Neural cell (in vitro differentiated cells): ENCODE measurements at regions not wholly inside any gene's neighbourhood (a gene's known extent, or its start where the extent isn't known, plus 50 kb on each side); places are given as distances from the start of the nearest gene placed in this dataset.

ENCODE experiments used
- CTCF ChIP-seq: fragments of 450-650 bp; IDR thresholded peaks from 2 replicates; pipeline ENCODE4 v1.5.1; 2014; ENCODE audit warnings: antibody characterized with exemption, mild to moderate bottlenecking, moderate library complexity; ENCODE audit not compliant: poor library complexity, severe bottlenecking
- EP300 ChIP-seq: fragments of 450-650 bp; conservative IDR thresholded peaks from 2 replicates; pipeline ENCODE4 v1.6.1; 2014; ENCODE audit warnings: antibody characterized with exemption, mild to moderate bottlenecking, moderate library complexity; ENCODE audit not compliant: poor library complexity, severe bottlenecking
- EZH2 ChIP-seq: fragments of 200-600, 300-800 bp; shearing (Covaris generic), sonication (generic); IDR thresholded peaks from 2 replicates; pipeline ENCODE4 v1.6.1; 2014; ENCODE audit warnings: antibody characterized with exemption, low read length, borderline replicate concordance, mild to moderate bottlenecking; ENCODE audit not compliant: insufficient read depth, poor library complexity, severe bottlenecking
- MXI1 ChIP-seq: fragments of 450-650 bp; conservative IDR thresholded peaks from 2 replicates; pipeline ENCODE4 v1.6.1; 2014; ENCODE audit warnings: antibody characterized with exemption, mild to moderate bottlenecking; ENCODE audit not compliant: poor library complexity, severe bottlenecking
- POLR2AphosphoS5 ChIP-seq: IDR thresholded peaks from 2 replicates; pipeline ENCODE4 v1.6.1; 2012
- RAD21 ChIP-seq: fragments of 450-650 bp; conservative IDR thresholded peaks from 2 replicates; pipeline ENCODE4 v1.6.1; 2014; ENCODE audit warnings: antibody characterized with exemption, mild to moderate bottlenecking, moderate library complexity
- TAF1 ChIP-seq: IDR thresholded peaks from 2 replicates; pipeline ENCODE4 v1.6.1; 2012; ENCODE audit warnings: low read depth

- TF ChIP-seq EZH2, result no peak
- no peak for TF ChIP-seq POLR2AphosphoS5
- no peak for TF ChIP-seq TAF1
- no peak for TF ChIP-seq CTCF
- TF ChIP-seq EP300, result no peak
- TF ChIP-seq RAD21, result no peak
- TF ChIP-seq MXI1, result no peak
These were observed 402.5 kb downstream of the NFIB start for GRCh38 chr9:13911473-13911872.
